PC-9 (cell line): ENCODE measurements at regions not wholly inside any gene's neighbourhood (a gene's known extent, or its start where the extent isn't known, plus 50 kb on each side); places are given as distances from the start of the nearest gene placed in this dataset.
A peak's percentile ranks its signal among the peaks of the same experiment; 100 is the strongest.

Source experiments
- BruUV-seq: library from RNA; stranded (reverse); fragments of 400-500 nt; replicated peaks from 2 replicates; lab custom pipeline; 2021; lab: Mats Ljungman, UMichigan
- CTCF ChIA-PET: fragments of 300-600 bp; sonication (Branson Sonifier 250); formaldehyde crosslinking; loops from one replicate; lab custom pipeline; 2022; ENCODE audit warnings: antibody characterized with exemption; lab: Charles Lee
- POLR2A ChIA-PET: fragments of 300-600 bp; sonication (Branson Sonifier 250); formaldehyde crosslinking; loops from one replicate; lab custom pipeline; 2022; ENCODE audit warnings: antibody characterized with exemption; ENCODE audit not compliant: unreplicated experiment; lab: Charles Lee
- DNase-seq, 2 experiments: peaks; one replicate each; pipeline versions ENCODE4 v3.0.0 to v3.0.0-alpha.2; 2015 to 2022; ENCODE audit warnings: mixed read lengths in 1 of 2
- H2AFZ ChIP-seq: fragments of 200-600 bp; sonication (generic); 2 replicates; pipeline ENCODE4 v1.8.1; 2017; ENCODE audit warnings: antibody characterized with exemption
- H3F3A ChIP-seq: fragments of 200-600 bp; sonication (generic); 2 replicates; pipeline ENCODE4 v1.8.1; 2017; ENCODE audit warnings: antibody characterized with exemption, mild to moderate bottlenecking, low read depth; ENCODE audit not compliant: insufficient read depth
- H3K27ac ChIP-seq: fragments of 200-600 bp; sonication (generic); 2 replicates; pipeline ENCODE4 v1.6.1; 2016; ENCODE audit warnings: mixed run types
- H3K27me3 ChIP-seq: fragments of 200-600 bp; sonication (generic); 2 replicates; pipeline ENCODE4 v1.6.1; 2016; ENCODE audit warnings: low read depth, mixed run types; ENCODE audit not compliant: insufficient read depth
- H3K36me3 ChIP-seq: fragments of 200-600 bp; sonication (generic); 2 replicates; pipeline ENCODE4 v1.6.1; 2016; ENCODE audit warnings: low read depth, mixed run types
- H3K4me1 ChIP-seq: fragments of 200-600 bp; sonication (generic); replicated peaks from 2 replicates; pipeline ENCODE4 v1.6.1; 2016; ENCODE audit warnings: mixed run types; ENCODE audit not compliant: insufficient read depth
- H3K4me2 ChIP-seq: fragments of 200-600 bp; sonication (generic); 2 replicates; pipeline ENCODE4 v1.6.1; 2017; ENCODE audit warnings: mixed run types
- H3K4me3 ChIP-seq: fragments of 200-600 bp; sonication (generic); 2 replicates; pipeline ENCODE4 v1.6.1; 2016; ENCODE audit warnings: mixed run types
- H3K79me2 ChIP-seq: fragments of 200-600 bp; sonication (generic); 2 replicates; pipeline ENCODE4 v1.6.1; 2017; ENCODE audit warnings: low read depth, mixed run types
- H3K9me2 ChIP-seq: fragments of 200-600 bp; sonication (generic); 2 replicates; pipeline ENCODE4 v1.8.1; 2017; ENCODE audit warnings: mild to moderate bottlenecking; ENCODE audit not compliant: insufficient read depth
- H3K9me3 ChIP-seq: fragments of 200-600 bp; sonication (generic); 2 replicates; pipeline ENCODE4 v1.8.1; 2016; ENCODE audit warnings: low read depth; ENCODE audit not compliant: insufficient read depth
- H4K20me1 ChIP-seq: fragments of 200-600 bp; sonication (generic); 2 replicates; pipeline ENCODE4 v1.8.1; 2017; ENCODE audit not compliant: insufficient read depth
- EZH2 ChIP-seq: fragments of 200-600 bp; sonication (generic); IDR thresholded peaks from 2 replicates; pipeline ENCODE4 v1.8.0; 2017; ENCODE audit warnings: antibody characterized with exemption, low read depth
- intact Hi-C: fragments of 100-400 bp; cut with micrococcal nuclease; formaldehyde crosslinking; loops from one replicate; pipeline ENCODE4 v1.10.0; 2022; ENCODE audit not compliant: unreplicated experiment
- TF ChIP-seq, protein P1 (sequence below): fragments of 200-600 bp; sonication (generic); conservative IDR thresholded peaks from 2 replicates; pipeline ENCODE4 v1.6.1; 2017; ENCODE audit warnings: mixed run types, antibody characterized with exemption, mild to moderate bottlenecking, moderate library complexity

DNA sequence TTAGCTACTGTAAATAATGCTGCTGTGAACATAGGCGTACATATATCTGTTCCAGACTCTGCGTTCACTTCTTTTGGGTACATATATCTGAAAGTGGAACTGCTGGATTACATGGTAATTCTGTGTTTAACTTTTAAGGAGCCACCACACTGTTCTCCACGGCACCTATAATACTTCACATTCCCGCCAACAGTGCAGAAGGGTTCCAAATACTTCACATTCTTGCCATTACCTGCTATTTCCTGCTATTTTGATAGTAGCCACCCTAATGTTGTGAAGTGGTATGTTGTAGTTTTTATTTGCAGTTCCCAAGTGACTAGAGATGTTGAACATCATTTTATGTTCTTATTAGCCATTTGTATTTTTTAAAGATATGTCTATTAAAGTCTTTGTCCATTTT lies 377.4 kb upstream of the SLC10A2 start:
- H3K27me3 ChIP-seq: no peaks in the 10 kb centered on the region
- no peaks in the 10 kb centered on the region for H3K79me2 ChIP-seq
- DNase-seq: no peak
- TF ChIP-seq, protein P1, sequence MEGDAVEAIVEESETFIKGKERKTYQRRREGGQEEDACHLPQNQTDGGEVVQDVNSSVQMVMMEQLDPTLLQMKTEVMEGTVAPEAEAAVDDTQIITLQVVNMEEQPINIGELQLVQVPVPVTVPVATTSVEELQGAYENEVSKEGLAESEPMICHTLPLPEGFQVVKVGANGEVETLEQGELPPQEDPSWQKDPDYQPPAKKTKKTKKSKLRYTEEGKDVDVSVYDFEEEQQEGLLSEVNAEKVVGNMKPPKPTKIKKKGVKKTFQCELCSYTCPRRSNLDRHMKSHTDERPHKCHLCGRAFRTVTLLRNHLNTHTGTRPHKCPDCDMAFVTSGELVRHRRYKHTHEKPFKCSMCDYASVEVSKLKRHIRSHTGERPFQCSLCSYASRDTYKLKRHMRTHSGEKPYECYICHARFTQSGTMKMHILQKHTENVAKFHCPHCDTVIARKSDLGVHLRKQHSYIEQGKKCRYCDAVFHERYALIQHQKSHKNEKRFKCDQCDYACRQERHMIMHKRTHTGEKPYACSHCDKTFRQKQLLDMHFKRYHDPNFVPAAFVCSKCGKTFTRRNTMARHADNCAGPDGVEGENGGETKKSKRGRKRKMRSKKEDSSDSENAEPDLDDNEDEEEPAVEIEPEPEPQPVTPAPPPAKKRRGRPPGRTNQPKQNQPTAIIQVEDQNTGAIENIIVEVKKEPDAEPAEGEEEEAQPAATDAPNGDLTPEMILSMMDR: no peak
- TF ChIP-seq EZH2: no peak
- H3K4me2 ChIP-seq: no peak overlapping the region
- H3K36me3 ChIP-seq: no peaks in the 10 kb centered on the region
- no peaks in the 10 kb centered on the region for H3F3A ChIP-seq
- H4K20me1 ChIP-seq: no peaks in the 10 kb centered on the region
- no peaks in the 10 kb centered on the region for H3K4me1 ChIP-seq
- no TSS peak for BruUV-seq
- intact Hi-C loops: no loop called here
- H2AFZ ChIP-seq: 0 out of 2 replicates have a peak overlapping the region, but pooled peaks have one; percentile 20
- POLR2A ChIA-PET: no interaction called here
- CTCF ChIA-PET: no interaction called here
- H3K9me3 ChIP-seq: 0 out of 2 replicates have a peak, but pooled peaks cover 3% of the 10 kb centered on the region
- no peak overlapping the region for H3K4me3 ChIP-seq
- H3K27ac ChIP-seq: no peak overlapping the region
- no peaks in the 10 kb centered on the region for H3K9me2 ChIP-seq

DNA sequence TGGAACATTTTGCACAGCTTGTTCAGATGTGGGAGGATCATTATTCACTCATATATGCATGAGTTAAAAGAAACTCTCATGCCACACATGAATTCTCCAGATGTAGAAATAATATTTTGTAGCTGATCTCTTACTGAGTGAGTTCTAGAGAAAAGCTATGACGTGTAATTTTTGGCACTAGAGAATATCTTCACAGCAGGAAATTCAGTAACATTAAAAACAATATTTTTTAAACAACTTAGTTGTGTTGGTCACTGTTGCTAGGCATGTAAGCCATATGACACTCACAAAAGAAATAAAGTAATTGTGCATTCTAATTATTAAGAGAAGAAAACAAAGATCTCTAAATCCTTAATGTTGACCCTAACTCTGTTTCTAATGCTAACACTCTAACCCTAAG lies 371.4 kb upstream of the SLC10A2 start:
- TF ChIP-seq, protein P1: no peak
- TF ChIP-seq EZH2: no peak
- Histone ChIP-seq H3K9me3 (0 out of 2 replicates have a peak, but pooled peaks cover 3% of the 10 kb centered on the region), H4K20me1 (no peaks in the 10 kb centered on the region), H2AFZ (no peak overlapping the region), H3K27ac (no peak overlapping the region), H3F3A (no peaks in the 10 kb centered on the region), H3K4me3 (no peak overlapping the region), H3K79me2 (no peaks in the 10 kb centered on the region), H3K36me3 (no peaks in the 10 kb centered on the region), H3K9me2 (no peaks in the 10 kb centered on the region; the same call in 1 of the 2 replicates), H3K4me1 (no peaks in the 10 kb centered on the region), H3K4me2 (no peak overlapping the region), H3K27me3 (no peaks in the 10 kb centered on the region)
- ChIA-PET POLR2A (no interaction called here), CTCF (no interaction called here)
- DNase-seq: no peak
- no TSS peak for BruUV-seq
- intact Hi-C loops: no loop called here

- Histone ChIP-seq H3K36me3 (no peaks in the 10 kb centered on the region), H3K27me3 (no peaks in the 10 kb centered on the region), H3K4me1 (no peaks in the 10 kb centered on the region), H3F3A (no peaks in the 10 kb centered on the region), H3K27ac (no peak overlapping the region), H4K20me1 (no peaks in the 10 kb centered on the region), H3K9me2 (no peaks in the 10 kb centered on the region; the same call in 1 of the 2 replicates), H3K79me2 (no peaks in the 10 kb centered on the region), H2AFZ (no peak overlapping the region), H3K4me2 (no peak overlapping the region), H3K9me3 (no peaks in the 10 kb centered on the region), H3K4me3 (no peak overlapping the region)
- DNase-seq: no peak
- TF ChIP-seq, protein P1: no peak
- no peak for TF ChIP-seq EZH2
- ChIA-PET CTCF (no interaction called here), POLR2A (no interaction called here)
- BruUV-seq: no TSS peak
- intact Hi-C loops: no loop called here
These were observed 369.9 kb upstream of the SLC10A2 start for GRCh38 chr13:103436057-103436654.
